Jurkat, Clone E6-1 (cell line): ENCODE measurements at regions not wholly inside any gene's neighbourhood (a gene's known extent, or its start where the extent isn't known, plus 50 kb on each side); places are given as distances from the start of the nearest gene placed in this dataset.
"Not testable (repeated sequence)": the region's sequence is repeated elsewhere in the genome, so short reads cannot be mapped to it uniquely, and the experiment has no call there.

Experiments used
- DNase-seq: peaks from one replicate; pipeline ENCODE4 v3.0.0-alpha.2; 2011; ENCODE audit warnings: low read depth, low spot score
- H3K4me3 ChIP-seq: 2 replicates; pipeline ENCODE4 v1.5.1; 2011; ENCODE audit warnings: mild to moderate bottlenecking, low read length, control low read depth, moderate library complexity

GRCh38 chr5:54792611-54793404 is 192.6 kb downstream of the ESM1 start:
- H3K4me3 ChIP-seq, result no peak overlapping the region
- no peak for DNase-seq

- DNase-seq, result not testable (repeated sequence)
These were observed 197.5 kb downstream of the ESM1 start for GRCh38 chr5:54787910-54788309.

DNA sequence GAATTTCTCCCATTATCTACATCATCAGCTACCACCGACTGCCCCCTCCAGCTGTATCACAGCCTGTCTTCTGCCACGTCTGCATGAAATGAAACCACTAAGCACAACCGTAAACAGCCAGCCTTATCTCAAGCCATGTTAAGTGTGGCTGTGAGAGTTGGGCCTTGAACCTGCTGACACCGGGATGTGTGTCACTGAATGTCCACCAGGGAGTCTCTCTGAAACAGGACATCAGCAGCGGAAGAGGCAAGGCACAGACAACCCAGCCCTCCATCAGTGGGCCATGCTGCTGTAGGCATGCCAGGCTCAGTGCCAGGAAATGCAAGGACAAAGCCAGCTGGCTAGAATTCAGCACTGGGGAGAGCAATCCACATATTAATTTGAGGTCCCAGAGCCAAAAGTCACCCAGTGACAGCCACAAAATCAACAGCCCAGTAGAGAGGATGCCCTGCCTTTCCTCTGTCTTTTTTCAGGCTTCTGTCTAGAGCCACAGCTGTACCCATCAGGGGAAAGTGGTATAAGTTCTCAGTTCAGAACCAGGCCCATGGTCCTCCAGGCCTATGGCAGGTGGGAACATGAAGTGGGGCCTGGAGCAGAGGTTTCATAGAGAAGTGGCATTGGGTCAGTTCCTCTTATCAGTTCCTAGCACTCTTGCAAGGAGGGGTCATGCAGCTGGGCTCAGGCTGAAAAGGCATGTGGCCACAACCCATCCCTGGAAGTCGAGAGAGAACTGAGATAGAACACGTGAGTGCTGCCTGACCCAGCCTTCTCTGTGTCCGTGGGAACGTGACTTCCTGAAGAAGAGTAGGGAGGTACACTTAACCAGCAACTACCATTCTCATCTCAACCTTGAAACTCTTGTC is 199.4 kb downstream of the ESM1 start:
- DNase-seq, result no peak
- no peak overlapping the region for H3K4me3 ChIP-seq

More at GRCh38 chr5:54787910-54788309, 197.5 kb downstream of the ESM1 start:
- H3K4me3 ChIP-seq, result not testable (repeated sequence)

DNA sequence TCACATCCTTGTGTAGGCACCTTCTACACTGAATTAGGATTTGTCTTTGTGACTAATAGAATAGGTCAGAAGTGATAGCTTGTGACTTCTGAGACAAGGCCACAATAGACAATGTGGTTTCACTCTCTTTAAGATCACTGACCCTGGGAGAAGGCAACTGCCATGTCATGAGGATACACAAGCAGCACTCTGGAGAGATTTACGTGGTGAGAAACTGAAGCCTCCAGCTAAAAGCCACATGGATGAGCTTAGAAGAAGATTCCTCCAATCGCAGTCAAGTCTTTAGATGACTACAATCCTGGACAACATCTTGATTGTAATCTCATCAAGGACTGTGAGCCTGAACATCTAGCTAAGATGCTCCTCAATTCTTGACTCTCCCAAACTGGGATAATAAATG is 206.6 kb downstream of the ESM1 start:
- DNase-seq, result no peak
- H3K4me3 ChIP-seq, result no peak overlapping the region

DNA sequence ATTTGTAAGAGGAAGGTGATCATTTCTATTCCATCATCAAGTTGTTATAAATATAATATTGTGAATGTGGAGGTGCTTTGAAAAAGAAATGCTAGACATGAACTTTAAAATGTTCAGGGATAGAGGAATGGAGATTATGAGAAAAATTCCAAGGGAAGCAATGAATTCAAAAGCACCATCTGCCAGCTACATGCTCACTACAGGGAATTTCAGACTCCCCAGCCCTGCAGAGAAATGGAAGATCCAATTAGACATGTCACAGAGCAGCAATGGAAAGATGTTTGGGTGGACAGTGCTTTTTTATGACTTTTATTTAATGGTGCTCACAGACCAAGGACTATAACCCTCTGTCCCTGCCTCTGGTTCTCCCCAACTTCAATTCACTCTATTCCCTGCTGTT is 209.7 kb downstream of the ESM1 start:
- no peak for DNase-seq
- H3K4me3 ChIP-seq, result no peak overlapping the region

DNA sequence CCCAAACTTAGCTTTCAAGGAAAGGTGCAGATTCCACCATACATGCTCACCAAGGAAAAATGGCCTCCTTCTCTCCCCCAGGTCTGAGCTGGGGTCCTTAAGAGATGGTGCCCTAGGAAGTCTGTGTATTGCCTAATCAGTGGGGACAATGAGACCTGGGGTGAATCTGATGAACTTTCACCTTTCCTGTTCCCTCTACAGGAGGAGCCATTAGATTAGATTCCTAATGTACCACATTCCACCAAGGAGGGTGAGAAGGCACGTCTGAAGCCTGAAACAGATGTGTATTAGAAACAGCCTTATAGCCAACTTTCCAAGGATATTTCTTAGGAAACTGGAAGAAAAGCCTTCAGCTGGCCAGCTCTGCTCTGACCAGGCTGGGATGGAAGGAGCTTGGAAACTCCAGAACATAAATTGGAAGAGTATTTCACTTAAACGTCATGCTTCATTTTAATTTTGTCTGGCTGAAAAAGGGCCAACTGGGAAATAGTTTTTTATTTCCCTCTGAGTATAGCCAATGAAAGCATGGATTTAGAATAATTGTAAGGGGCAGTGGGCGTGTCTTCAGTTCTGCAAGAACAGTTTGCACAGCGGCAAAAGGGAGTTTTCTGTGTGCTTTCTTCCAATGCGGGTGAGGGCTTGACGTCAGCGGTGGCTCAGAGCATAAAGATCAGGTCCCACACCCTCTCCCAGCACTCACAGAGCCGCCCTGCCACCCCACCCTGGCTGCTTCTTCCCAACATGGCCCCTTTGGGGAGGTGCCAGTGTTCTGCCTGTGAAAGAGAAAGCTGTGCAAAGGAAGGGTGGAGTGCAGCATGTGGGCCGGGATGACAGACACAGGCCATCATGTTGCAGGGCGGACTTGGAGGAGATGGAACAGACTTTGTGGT is 210.9 kb downstream of the ESM1 start:
- H3K4me3 ChIP-seq, result no peak overlapping the region
- no peak for DNase-seq

DNA sequence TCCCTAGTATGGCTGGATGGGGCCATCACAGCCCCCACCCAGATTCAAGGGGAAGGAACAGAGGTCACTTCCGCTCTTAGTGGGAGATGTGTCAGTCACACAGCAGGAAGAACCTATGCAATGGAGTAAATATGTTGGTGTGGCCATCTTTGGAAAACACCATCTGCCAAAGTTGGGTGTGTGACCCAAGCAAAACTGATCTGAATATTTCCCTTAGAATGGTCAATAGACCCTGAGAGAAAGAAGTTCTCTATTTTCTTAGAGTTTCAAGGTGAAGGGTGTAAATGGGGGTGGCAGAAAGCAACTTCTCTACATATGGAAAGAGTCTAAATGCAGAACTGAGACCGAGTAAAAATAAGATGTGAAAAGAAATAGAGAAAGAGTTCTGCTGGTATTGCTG is 212.7 kb downstream of the ESM1 start:
- DNase-seq, result no peak
- no peak overlapping the region for H3K4me3 ChIP-seq

DNA sequence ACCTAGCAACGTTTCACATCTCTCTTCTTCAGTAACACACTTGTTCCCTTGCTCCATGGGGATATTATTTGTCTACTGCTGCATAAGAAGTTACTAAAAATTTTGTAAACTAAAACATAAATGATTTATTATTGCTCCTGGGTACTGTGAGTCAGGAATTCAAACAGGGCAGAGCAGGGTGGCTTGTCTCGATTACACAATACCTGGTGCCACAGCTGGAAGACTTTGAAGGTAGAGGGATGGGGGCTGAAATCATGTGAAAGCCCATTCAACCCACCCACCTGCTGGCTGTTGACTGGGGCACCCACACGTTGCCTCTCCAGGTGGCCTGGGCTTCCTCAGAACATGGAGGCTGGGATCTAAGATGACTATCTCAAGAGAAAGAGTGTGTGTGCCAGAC is 213.2 kb downstream of the ESM1 start:
- DNase-seq, result no peak
- no peak overlapping the region for H3K4me3 ChIP-seq

GRCh38 chr5:54769746-54770145 is 215.6 kb downstream of the ESM1 start:
- DNase-seq, result no peak
- H3K4me3 ChIP-seq, result no peak overlapping the region

- no peak overlapping the region for H3K4me3 ChIP-seq
- no peak for DNase-seq
These were observed 216.3 kb downstream of the ESM1 start for GRCh38 chr5:54769072-54769471.

GRCh38 chr5:54766748-54767147 is 218.6 kb downstream of the ESM1 start:
- no peak overlapping the region for H3K4me3 ChIP-seq

DNA sequence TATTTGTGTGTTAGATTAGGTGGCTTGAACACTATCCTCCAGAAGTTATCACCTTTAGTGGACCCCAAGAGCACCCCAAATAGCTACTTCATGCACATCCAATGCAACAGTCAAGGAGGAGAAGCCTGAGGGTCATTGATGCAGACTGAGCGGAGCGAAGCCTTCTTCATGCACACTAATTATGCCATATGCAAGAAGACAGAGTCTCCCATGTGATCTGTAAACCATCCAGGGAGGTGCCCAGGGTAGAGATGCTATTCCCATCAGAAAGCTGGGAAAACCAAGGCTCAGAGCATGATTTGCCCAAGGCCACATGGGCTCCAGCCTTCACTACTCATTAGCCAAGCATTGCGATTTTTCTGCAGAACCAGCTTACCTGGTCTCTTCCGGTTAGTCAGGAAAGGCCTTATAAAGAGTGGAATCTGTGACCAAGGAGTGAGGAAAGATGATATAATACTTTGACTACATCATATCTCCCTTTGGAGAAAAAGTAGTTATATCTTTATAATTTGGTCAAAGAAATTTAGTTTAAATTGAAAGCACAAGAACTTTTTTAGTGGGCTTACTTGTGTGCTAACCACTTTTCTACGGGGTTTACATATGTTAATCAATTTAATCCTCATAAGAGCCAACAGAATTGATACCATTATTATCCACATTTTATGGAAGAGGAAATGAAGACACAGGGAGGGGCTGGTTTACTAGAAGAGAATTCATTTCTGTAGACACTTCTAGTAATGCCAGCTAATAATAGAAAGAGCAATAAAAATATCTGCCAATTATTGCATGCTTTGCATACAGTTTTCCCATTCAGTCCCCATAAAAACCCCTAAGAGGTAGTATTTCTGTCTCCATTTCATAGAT is 220.0 kb downstream of the ESM1 start:
- no peak overlapping the region for H3K4me3 ChIP-seq
- DNase-seq, result no peak

More at GRCh38 chr5:54766748-54767147, 218.6 kb downstream of the ESM1 start:
- DNase-seq, result no peak

DNA sequence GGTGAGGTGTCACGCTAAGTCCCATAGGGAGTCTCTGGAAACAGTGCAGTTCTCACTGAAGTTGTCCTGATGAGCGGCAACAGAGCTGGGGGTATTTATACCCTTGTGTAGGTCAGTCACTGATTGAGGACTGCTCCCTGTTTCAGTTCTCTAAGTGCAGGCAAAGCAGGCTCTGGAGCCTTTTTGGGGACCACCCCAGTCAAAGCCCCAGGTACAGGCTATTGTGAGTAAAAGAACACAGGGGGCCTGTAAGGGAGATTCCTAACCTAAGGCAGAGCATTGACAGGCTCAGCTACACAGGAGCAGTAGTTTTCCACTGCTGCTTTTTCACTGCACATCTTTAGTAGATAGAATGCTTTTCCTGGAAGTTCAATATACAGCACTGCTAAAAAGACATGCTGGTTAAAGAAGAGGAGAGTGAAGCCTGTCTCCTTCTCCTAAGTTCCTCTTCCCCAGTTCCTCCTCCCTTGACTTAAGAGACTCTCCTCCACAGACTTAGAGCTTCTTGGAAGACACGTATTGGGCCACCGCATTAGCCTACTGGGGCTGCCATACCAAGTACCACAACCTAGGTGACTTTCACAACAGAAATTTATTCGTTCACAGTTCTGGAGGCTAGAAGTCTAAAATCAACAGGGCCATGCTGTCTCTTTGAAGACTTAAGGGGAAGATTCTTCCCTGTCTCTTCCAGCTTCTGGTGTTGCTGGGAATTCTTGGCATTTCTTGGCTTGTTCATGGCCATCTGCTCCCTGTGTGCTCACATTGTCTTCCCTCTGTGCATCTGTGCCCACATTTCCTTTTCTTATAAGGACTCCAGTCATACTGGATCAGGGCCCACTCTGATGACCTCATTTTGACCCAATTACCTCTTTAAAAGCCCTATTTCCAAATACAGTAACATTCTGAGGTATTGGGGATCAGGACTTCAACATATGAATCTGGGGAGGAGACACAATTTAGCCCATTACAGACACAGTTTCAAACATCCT is 221.0 kb downstream of the ESM1 start:
- H3K4me3 ChIP-seq, result no peak overlapping the region

DNA sequence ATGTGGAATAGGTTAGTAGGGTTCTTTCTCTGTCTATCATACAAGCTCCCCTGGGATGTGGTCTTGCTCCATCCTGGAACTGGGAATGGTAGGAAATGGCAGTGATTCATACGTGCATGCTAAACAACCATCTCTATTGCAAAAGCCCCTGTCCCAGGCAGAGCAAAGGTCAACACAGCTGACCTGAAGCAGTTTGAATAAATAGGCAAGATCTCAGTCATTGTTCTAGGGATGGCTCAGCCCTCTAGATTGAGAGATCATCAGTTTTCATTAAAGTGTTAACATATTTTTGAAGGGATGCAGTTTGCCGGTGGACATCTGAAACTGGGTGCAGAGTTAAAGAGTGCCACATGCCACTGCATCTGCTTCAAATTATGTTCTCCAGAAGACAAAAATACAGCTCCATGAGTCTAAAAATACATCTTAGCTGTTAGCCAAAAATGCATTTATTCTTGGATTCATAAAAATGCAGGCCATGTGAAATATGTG is 224.1 kb downstream of the ESM1 start:
- no peak for DNase-seq
- H3K4me3 ChIP-seq, result no peak overlapping the region

More for the DNA sequence above, 221.0 kb downstream of the ESM1 start:
- no peak for DNase-seq

GRCh38 chr5:54760182-54760935 is 225.0 kb downstream of the ESM1 start:
- DNase-seq, result no peak
- H3K4me3 ChIP-seq, result no peak overlapping the region

GRCh38 chr5:54758038-54758437 is 227.4 kb downstream of the ESM1 start:
- no peak overlapping the region for H3K4me3 ChIP-seq
- no peak for DNase-seq

GRCh38 chr5:54757541-54757940 is 227.9 kb downstream of the ESM1 start:
- no peak for DNase-seq
- H3K4me3 ChIP-seq, result no peak overlapping the region
